ENCODE measurements at regions not wholly inside any gene's neighbourhood (a gene's known extent, or its start where the extent isn't known, plus 50 kb on each side); places are given as distances from the start of the nearest gene placed in this dataset.
"Not testable (repeated sequence)": the region's sequence is repeated elsewhere in the genome, so short reads cannot be mapped to it uniquely, and the experiment has no call there.

DNA sequence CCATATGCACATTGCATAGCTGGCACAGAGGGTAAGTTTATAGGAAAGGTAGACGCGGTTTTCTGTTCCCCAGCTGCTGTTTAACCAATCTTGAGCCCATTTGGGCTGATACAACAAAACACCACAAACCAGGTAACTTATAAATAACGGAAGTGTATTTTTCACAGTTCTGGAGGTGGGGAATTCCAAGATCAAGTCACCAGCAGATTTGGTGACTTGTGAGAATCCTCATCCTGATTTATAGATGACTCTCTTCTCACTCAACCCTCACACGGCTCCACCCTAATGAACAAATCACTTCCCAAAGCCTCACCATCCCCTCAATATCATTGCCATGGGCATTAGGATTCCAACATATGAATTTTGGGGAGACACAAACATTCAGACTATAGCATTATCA, 694.4 kb upstream of the NR2F2 start:
- DNase-seq: no peak

DNA sequence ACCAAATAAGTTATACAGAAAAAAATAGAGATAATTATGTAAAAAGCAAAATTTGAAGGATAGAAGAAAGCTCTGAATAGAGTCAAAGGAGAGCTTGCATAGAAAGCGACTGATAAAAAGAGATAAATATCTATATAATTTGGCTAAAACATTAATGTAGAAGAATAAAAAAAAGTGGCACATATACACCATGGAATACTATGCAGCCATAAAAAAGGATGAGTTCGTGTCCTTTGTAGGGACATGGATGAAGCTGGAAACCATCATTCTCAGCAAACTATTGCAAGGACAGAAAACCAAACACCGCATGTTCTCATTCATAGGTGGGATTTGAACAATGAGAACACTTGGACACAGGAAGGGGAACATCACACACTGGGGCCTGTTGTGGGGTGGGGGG, 693.3 kb upstream of the NR2F2 start:
- not testable (repeated sequence) for DNase-seq

- no peak for DNase-seq
Observed at GRCh38 chr15:95639208-95639607, 691.3 kb upstream of the NR2F2 start.

DNA sequence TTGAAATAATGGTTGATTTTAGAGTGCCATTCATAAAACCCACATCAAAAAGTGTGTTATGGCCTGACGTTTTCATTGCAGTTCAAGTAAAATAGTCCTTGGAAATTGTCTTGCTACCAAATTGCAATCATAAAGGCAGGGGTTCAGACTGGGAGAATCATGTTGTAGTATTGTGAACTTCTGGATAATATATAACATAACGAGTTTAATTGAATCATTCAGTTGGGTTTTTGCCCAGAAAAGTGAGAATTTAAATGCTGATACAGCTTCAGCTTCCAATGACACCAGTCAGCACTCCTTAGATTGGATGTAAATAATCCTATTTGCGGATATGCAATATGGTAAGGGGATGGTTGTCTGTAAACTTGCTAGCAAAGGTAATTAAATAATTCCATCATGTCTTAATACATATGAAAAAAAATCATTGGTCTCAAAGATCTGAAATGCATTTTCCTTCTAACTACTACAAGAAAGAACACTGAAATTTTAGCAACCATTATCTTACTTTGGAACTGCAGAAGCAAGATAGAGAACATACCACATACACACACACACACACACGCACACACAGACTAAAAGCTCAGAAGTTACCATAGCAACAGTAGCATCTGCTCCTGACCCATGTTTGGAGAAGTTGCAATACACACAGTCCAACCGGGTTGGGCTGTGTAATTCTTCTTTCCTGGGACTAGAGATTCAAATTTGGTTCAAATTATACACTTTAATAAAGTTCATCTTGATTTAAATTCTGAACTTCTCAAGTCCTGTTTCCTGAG, 686.2 kb upstream of the NR2F2 start:
- no peak for DNase-seq

DNA sequence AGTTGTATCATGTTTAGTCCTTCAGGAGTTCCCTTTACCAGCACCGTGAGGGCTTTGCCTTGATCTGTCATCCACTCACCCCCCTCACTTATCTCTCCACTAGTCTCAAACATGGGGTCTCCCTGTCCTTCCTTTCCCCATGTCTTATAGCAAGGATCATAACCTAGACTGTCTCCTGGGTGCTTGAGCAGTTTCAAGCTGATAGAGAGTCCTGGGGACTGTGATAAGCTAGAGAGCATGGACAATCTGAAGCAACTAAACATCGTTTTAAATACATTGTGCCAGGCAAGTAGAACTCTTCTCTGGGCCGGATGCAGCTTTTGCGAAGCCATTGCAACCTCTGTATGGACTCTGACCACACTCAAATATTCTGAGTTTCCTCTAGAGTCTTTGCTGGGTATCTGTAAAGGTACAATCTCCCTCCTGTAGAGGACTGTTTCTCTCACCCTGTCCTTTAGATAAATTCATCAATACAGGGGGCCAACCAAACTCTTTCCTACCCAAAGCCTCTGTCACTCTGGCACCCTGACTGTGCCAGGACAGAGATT, 684.6 kb upstream of the NR2F2 start:
- DNase-seq: no peak

GRCh38 chr15:95646484-95647273, 683.8 kb upstream of the NR2F2 start:
- DNase-seq: no peak

GRCh38 chr15:95647531-95648277, 682.8 kb upstream of the NR2F2 start:
- no peak for DNase-seq

DNA sequence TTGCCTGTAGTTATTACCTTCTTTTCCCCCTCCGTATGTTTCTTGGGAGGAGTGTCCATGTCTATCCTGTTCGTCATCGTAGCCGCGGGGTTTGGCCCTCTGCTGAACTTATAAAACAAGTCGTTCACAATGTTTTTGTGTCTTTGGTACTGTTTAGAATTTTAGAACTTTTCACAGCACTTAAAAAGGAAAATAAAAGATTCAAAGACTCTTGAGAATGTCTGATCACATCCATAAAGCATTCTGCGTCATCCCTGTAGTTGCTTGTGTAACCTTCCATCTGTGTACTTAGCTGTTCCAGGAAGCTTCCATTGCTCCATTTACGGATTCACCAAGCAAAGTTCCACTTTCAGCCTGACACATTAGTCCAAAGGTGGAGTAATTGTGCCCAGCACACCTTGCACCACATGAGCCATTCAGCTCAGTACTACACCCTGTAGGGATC, 677.1 kb upstream of the NR2F2 start:
- DNase-seq: no peak

- DNase-seq: no peak
Observed at GRCh38 chr15:95655089-95655607, 675.4 kb upstream of the NR2F2 start.

- no peak for DNase-seq
Observed at GRCh38 chr15:95656595-95656994, 673.9 kb upstream of the NR2F2 start.

GRCh38 chr15:95658799-95659198, 671.7 kb upstream of the NR2F2 start:
- no peak for DNase-seq

DNA sequence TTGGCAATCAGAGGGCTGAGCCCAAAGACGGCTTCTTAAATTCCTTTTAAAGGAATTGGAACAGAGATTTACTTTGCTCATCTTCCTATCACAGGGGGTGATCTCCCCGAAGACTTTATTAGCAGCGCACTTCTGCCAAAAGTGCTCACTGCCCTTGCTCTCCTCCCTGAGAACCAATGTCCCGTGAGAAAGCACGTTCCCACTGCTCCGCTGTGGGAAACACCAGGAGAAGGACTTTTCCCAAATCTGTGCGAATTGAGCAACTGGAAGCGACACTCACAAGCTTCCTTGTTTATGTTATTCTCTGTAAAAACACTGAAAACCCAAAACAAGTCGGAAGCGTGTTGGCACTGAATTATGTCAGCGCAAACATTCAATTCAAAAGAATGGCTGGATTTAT, 670.8 kb upstream of the NR2F2 start:
- no peak for DNase-seq

GRCh38 chr15:95662638-95663037, 667.9 kb upstream of the NR2F2 start:
- no peak for DNase-seq

GRCh38 chr15:95663156-95664100, 667.1 kb upstream of the NR2F2 start:
- DNase-seq: no peak

DNA sequence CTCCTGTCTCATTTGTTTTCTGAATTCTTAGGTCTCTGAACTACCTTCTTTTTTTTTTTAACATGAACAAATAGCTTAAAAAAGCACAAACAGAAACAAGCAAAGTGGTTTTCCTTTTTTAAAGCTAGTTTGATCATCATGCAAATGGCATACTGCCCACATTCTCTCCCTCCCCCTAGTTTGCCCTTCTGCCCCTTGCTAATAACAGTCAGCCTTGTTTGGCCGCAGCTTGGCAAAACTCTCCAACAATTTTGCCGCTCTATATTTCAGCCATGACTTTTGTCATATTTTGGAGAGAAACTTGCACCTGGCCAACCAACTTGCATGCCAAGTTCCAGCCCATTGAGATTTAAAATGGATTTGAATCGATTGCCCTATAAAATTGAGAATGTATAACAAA, 666.0 kb upstream of the NR2F2 start:
- DNase-seq: no peak

DNA sequence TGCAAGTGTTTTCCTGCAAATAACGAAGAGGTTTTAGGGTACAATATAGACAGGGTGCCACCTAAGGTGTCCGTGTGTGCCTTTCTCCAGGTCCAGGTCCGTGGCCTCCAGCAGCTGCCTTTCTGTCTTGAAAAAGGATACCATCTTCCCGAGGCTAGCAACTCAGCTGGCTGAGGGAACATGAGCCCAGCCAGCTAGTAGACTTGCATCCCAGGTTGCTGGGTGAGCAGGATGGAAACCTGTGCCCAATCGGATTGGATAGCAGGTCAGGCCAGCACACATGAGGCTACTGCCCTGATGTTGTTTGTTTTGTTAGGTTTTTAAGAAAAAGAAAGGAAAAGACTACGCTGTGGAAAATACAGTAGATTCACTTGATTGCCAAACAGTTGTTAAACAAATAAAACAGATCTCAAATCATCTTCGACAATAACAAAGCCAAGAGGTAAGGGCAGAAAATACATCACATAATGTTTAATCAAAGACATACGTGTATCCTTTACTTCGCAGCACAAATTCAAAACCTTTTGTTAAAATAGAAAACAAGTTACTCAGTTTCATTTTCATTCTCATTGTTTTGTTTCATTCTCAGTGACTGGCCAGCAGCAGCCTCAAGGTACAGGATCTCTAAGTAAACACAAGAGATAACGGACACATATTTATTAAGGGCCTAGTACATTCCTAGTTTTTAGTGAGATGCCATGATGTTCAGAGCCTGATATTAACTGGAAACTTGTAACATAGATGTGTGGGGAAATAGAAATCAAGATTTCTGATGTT, 661.2 kb upstream of the NR2F2 start:
- DNase-seq: no peak

GRCh38 chr15:95674031-95674430, 656.5 kb upstream of the NR2F2 start:
- no peak for DNase-seq

GRCh38 chr15:95676500-95676899, 654.0 kb upstream of the NR2F2 start:
- no peak for DNase-seq

GRCh38 chr15:95679847-95680582, 650.5 kb upstream of the NR2F2 start:
- DNase-seq: no peak

GRCh38 chr15:95680728-95681127, 649.8 kb upstream of the NR2F2 start:
- no peak for DNase-seq
